ENCODE measurements at regions not wholly inside any gene's neighbourhood (a gene's known extent, or its start where the extent isn't known, plus 50 kb on each side); places are given as distances from the start of the nearest gene placed in this dataset.
"Not testable (repeated sequence)": the region's sequence is repeated elsewhere in the genome, so short reads cannot be mapped to it uniquely, and the experiment has no call there.

- DNase-seq, result no peak
Observed at GRCh38 chr13:71213252-71213821, 653.7 kb downstream of the DACH1 start.

- DNase-seq, result no peak
Observed at GRCh38 chr13:71210861-71211260, 656.1 kb downstream of the DACH1 start.

- no peak for DNase-seq
Observed at GRCh38 chr13:71209217-71209616, 657.8 kb downstream of the DACH1 start.

- not testable (repeated sequence) for DNase-seq
Observed at GRCh38 chr13:71184583-71184982, 682.4 kb downstream of the DACH1 start.

GRCh38 chr13:71183352-71183751 lies 683.7 kb downstream of the DACH1 start:
- not testable (repeated sequence) for DNase-seq

GRCh38 chr13:71171740-71172139 lies 695.3 kb downstream of the DACH1 start:
- DNase-seq, result no peak

GRCh38 chr13:71169180-71169579 lies 697.8 kb downstream of the DACH1 start:
- peak; percentile 79 for DNase-seq

- DNase-seq, result no peak
Observed at GRCh38 chr13:71156550-71156949, 710.5 kb downstream of the DACH1 start.

GRCh38 chr13:71149498-71150363 lies 717.3 kb downstream of the DACH1 start:
- DNase-seq, result peak; percentile 48

- DNase-seq, result peak; percentile 7
Observed at GRCh38 chr13:71149046-71149445, 718.0 kb downstream of the DACH1 start.

- DNase-seq, result no peak
Observed at GRCh38 chr13:71148396-71148795, 718.6 kb downstream of the DACH1 start.

- DNase-seq, result no peak
Observed at GRCh38 chr13:71144883-71145282, 722.1 kb downstream of the DACH1 start.

GRCh38 chr13:71137101-71137500 lies 729.9 kb downstream of the DACH1 start:
- no peak for DNase-seq

GRCh38 chr13:71124230-71124629 lies 742.8 kb downstream of the DACH1 start:
- DNase-seq, result no peak

- DNase-seq, result no peak
Observed at GRCh38 chr13:71118779-71119364, 748.1 kb downstream of the DACH1 start.

- DNase-seq, result no peak
Observed at GRCh38 chr13:71117920-71118319, 749.1 kb downstream of the DACH1 start.

GRCh38 chr13:71115301-71115700 lies 751.7 kb downstream of the DACH1 start:
- DNase-seq, result no peak

GRCh38 chr13:71096421-71096820 lies 770.6 kb downstream of the DACH1 start:
- DNase-seq, result no peak

GRCh38 chr13:71090990-71091389 lies 776.0 kb downstream of the DACH1 start:
- no peak for DNase-seq

GRCh38 chr13:71089056-71089455 lies 777.9 kb downstream of the DACH1 start:
- no peak for DNase-seq

GRCh38 chr13:71087432-71087831 lies 779.6 kb downstream of the DACH1 start:
- DNase-seq, result no peak

GRCh38 chr13:71087006-71087405 lies 780.0 kb downstream of the DACH1 start:
- DNase-seq, result no peak

GRCh38 chr13:71082631-71083030 lies 784.4 kb downstream of the DACH1 start:
- no peak for DNase-seq

GRCh38 chr13:71079638-71080037 lies 787.4 kb downstream of the DACH1 start:
- no peak for DNase-seq

Measured in DMS 273 treated with DMSO at 0.1 percent for 48 hours (cell line).